NCI-H146 treated with DMSO at 0.1 percent for 48 hours (cell line): ENCODE measurements at regions not wholly inside any gene's neighbourhood (a gene's known extent, or its start where the extent isn't known, plus 50 kb on each side); places are given as distances from the start of the nearest gene placed in this dataset.
"Not testable (repeated sequence)": the region's sequence is repeated elsewhere in the genome, so short reads cannot be mapped to it uniquely, and the experiment has no call there.

ENCODE experiments used
- DNase-seq: peaks from one replicate; lab custom pipeline; 2025; ENCODE audit not compliant: unreplicated experiment; lab: John Stamatoyannopoulos, UW

DNA sequence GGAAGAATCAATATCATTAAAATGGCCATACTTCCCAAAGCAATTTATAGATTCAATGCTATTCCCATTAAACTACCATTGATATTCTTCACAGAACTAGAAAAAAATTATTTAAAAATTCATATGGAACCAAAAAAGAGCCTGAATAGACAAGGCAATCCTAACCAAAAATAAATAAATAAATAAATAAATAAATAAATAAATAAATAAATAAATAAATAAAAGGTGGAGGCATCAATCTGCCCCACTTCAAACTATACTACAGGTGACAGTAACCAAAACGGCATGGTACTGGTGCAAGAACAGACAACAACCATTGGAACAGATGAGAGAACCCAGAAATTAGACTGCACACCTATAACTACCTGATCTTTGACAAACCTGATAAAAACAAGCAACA, 598.5 kb upstream of the GRM3 start:
- DNase-seq = not testable (repeated sequence)

DNA sequence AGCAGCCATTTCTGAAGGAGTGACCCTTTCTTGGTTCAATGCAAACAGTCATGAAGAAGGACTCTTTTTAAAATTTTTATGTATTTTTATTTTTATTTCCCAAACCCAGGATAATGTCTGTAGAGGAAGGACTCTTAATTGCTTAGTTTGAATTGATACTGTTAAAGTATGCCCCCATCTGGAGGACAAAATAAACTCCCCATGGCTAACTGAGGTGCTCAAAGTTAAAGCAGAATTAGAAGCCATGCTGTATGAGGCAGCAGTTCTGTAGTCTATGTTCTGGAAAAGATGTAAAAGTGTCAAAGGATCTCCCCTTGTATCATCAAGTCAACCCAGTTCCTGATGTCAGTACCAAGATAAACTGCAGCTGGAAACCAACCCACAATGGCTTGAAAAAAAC, 617.9 kb upstream of the GRM3 start:
- no peak for DNase-seq

DNA sequence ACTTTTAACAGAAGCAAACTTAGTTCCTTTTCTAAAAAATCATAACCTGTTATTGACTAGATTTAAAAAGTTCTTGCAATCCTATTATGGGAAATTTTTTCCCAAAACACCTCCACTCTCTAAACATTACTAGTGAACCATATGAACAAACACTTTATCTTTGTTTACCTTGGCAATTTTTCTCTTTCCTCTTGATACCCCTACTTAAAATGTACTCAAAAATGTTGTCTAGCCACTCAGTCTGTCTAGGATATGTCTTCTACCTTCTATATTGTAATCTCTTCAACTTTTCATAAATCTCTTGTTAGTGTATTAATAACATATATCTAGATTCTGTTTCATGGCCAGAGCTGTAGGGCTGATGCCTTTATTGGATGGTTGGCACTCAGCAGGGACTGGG, 630.0 kb upstream of the GRM3 start:
- DNase-seq = no peak

DNA sequence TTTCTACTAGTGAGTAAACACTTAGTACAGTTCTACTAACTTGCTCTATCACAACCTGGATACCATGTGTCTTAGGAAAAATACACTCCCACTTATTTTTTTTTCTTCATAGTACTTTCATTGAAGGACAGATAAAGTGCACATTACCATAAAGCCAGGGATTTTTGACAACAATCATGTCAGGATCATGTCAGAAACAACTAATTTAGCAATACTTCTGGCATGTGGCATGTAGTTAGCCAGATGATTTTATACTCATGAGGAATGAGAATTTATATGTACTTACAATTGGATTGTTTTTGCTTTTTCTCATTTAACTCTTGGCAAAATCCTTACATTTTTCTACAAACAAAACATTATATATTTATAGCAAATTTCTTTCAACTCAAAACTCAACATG, 630.7 kb upstream of the GRM3 start:
- no peak for DNase-seq

DNA sequence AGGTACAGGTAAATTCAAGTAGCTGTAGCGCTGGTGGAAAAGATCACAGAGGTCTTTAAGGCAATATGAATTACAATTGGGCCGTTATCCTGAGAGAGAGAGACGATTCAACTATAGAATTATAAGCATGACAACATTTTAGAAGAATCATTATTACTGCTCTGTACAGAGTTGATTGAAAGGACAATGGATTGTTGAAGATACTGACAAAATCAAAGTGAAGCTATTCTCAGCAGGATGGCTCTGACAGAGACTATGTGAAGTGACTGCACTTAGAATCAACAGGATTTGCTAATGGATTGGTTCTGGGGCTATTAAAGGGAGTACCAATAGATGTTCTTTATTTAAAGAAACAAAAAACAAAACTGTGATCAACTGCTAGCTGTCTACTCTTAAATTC, 634.8 kb upstream of the GRM3 start:
- DNase-seq = no peak

DNA sequence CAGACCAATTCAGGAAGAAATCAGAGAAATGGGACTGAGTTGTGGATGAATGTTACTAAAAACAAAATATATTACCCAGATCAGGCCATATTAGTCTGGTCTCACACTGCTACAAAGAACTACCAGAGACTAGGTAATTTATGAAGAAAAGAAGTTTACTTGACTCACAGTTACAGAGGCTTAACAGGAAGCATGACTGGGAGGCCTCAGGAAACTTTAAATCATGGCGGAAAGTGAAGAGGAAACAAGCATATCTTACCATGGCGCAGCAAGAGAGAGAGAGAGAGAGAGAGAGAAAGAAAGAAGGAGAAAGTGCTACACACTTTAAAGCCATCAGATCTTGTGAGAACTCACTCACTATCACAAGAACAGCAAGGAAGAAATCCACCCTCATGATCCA, 636.8 kb upstream of the GRM3 start:
- DNase-seq = no peak

DNA sequence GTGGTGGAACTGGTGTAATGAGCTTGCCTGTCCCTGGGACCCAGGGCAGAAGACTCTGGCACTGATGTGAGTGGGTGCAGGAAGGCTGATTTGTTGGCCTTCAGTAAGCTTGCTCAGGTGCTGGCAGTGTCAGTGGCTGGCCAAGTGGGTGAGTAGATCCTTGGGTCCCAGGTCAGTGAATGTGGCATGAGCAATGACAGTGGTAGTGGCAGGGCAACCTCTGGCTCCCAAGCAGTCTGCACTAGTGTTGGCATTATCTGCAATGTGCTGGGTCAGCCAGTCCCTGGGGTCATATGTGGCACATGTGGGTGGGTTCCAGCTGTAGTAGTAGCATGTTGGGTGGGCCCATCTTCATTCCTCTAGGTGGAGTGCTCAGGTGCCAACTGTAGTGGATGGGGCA, 640.9 kb upstream of the GRM3 start:
- no peak for DNase-seq

DNA sequence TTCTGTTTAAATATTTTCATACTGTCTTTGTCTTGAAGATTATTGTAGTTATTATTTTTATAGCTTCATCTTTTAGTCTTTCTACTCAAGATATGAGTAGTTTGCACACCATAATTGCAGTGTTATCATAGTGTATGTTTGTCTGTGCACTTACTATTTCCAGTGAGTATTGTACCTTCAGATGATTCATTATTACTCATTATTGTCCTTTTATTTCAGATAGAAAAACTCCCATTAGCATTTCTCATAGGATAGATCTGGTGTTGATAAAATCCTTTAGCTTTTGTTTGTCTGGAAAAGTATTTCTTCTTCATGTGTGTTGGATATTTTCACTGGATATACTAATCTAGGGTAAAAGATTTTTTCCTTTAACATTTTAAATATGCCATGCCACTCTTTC, 646.2 kb upstream of the GRM3 start:
- no peak for DNase-seq

DNA sequence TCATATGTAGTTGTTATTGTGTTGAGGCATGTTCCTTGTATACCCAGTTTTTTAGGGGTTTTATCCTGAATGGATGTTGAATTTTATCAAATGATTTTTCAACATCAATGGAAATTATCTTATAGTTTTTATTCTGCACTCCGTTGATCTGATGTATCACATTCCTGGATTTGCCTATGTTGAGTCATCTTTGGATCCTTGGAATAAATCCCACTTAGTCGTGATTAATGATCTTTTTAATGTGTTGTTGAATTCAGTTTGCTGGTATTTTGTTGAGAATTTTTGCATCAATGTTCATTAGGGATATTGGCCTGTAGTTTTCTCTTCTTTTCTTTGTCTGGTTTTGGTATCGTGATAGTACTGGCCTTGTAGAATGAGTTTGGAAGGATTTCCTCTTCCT, 648.6 kb upstream of the GRM3 start:
- DNase-seq = no peak

DNA sequence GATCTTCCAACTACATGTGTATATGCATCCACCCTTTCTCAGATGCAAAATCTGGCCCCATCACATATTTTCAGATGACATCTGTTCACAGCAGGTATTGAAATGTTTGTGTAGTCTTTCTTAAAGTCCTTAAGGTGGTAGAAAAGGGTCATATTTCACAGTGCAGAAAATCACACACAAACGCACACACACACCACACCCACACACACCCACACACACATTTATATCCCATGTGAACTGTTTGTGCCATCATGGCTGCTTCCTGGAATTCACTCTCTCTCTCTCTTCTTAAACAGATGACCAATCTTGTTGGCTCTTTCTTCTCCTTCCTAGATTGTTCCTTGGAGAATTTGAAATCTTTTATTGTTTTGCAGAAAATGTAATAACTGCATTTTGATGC, 663.0 kb upstream of the GRM3 start:
- no peak for DNase-seq

DNA sequence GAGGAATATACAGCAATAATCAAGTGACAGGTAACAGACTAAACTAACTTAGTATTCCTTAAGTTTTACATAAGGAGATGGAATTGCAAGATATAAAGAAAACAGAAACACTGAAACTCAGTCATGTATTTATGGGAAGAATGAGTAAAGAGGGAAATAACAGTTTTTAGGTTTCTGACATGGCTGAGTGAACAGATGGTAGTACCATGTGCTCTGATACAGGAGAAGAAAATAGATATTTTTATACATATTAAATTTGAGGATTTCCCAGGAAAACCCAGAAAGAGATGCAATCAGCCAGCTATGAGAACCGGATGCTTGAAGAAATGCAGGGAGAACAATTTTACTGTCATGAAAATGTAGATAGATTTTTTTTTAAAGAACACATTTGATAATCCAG, 669.5 kb upstream of the GRM3 start:
- DNase-seq = no peak

DNA sequence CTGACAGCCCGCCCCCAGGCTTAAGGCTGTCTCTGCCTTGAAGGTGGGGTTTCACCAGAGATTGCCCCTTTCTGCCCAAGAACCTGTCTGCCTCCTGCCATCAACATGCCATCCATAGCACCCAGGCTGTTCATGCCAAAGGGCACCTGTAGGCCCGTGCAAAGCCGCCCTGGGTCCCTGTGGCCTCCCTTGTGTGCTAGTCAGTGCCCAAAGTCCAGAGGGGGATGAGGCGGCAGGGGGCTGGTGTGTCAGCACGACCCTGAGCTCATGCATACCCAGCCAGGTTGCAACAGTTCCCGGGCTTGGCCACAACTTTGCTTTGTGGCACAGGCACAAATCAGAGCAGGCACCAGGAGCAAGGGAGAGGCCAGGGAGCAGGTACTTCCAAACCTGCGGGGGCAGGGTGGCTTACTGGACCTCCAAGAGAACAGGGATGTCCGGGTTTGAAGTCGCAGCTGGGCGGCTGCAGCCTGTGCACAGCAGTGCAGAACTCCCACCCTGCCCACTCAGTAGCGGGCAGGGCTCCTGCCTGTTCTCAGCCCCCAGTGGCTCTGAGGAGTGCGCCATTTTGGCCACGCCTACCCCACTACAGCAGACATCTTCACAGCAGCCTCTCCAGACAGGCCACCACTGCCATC, 671.1 kb upstream of the GRM3 start:
- DNase-seq = no peak

DNA sequence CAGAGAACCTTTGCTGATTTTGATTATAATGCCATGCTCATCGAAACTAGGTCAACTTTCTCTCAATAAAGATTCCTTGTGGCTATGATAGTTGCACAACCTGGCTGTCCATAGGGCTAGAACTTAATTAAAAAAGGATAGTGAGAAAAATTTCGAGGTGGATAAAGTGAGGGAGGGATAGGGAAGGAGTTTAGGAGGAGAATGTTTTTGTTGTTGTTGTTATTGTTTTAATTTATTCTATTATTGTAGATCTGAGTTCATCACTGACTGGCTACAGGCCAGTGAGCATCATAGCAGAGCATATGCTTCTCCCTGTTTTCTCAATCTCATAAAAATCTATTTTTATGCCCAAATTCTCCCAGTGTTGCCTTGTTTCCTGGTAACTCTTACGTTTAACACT, 688.7 kb upstream of the GRM3 start:
- no peak for DNase-seq

DNA sequence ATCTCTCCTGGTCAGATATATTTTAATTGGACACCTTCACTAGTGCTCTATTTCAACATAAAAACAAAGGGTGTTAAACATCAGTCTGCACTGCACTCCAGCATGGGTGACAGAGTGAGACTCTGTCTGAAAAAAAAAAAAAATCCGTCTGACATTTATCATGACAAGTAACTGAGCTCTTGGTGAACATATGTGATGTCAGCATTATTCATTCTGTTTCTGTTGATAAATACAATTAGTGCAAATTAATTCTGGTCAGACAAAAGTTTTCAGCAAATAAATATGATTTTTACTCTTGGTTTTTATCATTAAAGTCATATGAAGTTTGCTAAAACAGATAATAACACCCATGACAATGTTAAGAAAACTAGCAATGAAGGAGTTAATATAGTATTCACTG, 692.8 kb upstream of the GRM3 start:
- no peak for DNase-seq

DNA sequence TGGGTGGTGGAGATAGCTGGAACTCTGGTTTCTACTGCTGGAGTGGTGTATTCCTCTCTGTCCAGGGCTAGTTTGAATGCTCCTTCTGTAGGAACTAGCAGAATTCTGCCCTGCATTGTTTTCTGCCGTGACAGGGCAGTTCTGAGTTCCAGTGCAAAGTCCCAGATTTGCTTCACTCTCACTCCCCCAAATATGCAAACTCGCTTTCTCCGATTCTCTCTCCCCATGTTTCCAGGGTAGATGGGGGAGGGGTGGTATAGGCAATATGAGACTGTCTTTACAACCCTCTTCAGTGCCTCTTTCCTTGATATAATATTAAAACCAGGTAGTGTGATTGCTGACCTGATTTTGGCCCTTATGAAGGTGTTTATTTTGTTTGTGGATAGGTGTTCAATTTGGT, 693.3 kb upstream of the GRM3 start:
- no peak for DNase-seq

DNA sequence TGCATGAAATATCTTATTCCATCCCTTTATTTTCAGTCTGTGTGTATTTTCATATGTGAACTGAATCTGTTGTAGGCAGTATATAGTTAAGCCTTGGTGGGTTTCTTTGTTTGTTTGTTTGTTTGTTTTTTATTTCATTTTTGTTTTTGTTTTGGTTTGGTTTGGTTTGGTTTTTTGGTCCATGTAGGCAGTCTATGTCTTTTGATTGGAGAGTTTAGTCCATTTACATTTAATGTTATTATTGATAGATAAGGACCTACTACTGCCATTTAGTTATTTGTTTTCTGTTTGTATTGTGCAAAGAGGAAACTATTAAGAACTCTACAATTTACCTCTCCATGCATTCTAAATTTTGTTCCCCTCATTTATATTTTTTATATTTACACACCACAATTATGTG, 695.9 kb upstream of the GRM3 start:
- no peak for DNase-seq

DNA sequence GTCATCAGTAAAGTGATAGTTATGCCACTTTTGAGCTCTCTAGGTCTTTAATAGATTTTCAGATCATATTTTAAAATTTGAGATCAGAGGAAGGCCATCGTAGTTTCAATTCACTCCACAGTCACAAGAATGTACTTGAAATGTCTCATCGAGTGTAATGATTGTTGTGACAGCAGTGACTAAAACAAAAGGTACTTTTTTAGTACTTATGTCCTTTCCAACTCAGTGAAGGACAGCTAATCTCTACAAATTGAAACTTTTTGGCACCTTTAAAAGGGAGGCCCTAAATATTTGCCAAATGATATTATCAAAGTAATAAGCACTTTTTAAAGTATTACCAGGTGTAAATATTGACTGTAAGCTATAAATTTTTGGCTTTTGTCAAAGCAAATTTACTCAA, 702.9 kb upstream of the GRM3 start:
- no peak for DNase-seq

DNA sequence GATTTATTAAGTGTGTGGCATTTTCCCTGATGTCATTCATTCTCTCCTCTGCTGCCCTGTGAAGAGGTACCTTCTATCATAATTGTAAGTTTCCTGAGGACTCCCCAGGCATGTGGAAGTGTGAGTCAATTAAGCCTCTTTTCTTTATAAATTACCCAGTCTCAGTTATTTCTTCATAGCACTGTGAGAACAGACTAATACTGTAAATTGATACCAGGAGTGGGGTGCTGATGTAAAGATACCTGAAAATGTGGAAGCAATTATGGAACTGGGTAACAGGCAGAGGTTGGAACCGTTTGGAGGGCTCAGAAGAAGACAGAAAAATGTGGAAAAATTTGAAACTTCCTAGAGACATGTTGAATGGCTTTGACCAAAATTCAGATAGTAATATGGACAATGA, 711.8 kb upstream of the GRM3 start:
- DNase-seq = no peak

DNA sequence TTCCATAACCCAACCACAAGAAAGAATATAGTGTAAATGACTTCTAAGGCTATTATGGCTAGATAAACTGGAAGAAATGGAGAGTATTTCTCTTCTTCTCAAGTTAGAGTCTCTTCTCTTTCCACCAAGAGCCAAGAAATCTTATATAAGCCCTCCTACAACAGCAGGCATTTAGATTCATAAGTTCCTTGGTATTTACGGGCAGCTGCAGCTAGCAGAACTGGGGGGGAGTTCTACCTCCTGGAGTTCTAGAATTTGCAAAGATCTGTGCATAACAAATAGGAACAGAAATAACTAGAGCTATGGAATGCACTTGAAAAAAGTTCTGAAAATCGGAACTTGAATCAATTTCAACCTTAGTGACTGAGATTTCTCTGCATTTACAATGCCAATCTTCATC, 715.2 kb upstream of the GRM3 start:
- no peak for DNase-seq

DNA sequence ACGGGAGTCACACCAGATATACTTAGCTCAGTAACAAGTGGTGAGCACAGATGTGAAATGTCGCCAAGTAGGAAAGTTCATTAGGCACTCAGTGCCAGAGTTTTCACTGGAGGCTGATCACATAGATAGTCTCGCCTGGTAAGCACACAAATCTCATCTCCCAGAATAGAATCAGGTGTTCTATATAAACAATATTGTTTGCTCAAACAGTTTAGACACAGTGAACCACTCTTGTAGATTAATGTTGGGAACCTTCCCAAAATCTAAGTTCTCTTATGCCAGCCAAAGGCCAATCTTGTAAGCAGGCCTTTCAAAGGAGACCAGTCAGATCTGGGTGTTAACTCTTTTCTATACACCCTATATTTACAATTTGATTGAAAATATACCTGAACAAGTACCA, 716.5 kb upstream of the GRM3 start:
- DNase-seq = no peak

DNA sequence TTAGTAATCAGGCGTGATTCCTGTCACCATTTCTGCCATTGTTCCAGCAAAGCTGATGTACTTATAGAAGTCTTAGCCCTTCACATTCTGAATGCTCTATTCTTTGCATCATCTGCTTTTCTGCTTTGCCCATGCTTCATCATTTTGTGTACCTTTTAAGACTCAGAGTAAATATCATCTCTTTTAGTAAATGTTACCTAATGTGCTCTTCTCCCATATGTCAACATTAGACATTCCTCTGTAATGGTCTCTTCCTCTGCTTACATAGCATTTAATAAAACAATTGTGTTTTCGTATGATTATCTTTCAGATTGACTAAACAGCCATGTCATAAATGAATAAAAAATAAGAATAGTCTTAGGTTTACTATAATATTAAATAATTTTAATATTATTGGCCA, 719.6 kb upstream of the GRM3 start:
- no peak for DNase-seq

DNA sequence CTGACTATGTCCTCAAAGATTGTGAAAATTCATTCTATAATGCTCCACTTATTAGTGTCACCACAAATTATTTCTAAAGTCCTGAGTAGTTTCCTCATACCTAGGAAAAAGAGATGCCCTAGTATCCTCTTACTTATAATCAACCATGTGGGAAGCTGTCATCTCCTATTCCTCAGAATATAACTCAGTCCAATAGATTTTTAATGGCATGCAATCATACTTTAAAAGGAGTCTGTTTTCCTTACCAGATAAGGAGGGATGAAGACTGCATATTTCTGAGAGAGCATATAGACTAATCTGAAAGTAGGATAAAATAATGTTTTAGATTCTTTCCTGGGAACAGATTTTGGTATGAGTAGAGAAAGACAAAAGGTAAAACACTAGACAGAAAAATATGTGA, 727.7 kb upstream of the GRM3 start:
- DNase-seq = no peak

DNA sequence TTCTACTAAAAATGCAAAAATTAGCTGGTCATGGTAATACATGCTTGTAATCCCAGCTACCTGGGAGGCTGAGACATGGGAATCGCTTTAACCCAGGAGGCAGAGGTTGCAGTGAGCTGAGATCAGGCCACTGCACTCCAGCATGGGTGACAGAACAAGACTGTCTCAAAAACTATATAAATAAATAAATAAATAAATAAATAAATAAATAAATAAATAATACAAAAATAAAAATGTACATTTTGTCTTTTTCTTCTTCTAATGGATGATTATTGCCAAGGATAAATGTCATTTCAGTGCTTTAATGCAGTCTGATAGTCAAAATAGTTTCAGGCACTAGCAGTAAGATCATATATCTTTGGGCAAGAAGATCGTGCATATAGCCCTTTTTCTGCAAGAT, 727.6 kb upstream of the SEMA3D start:
- no peak for DNase-seq

DNA sequence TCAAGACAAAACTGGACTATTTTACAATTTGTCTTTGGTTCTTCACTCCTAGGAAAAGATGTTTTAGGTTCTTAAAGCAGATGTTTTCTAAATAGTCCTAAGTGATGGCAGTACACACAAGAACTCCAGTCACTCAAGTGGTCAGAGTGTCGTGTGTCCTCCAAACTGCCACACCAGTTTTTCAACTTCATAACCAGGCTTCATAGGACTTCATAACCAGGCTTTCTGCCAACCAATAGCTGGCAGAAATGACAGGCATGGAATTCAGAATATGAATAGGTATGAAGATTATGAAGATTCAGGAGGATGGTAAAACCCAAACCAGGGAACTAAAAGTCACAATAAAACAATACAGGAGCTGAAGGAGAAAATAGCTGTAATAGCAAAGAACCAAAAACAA, 721.2 kb upstream of the SEMA3D start:
- DNase-seq = no peak
